COLO668 (cell line): ENCODE measurements at regions not wholly inside any gene's neighbourhood (a gene's known extent, or its start where the extent isn't known, plus 50 kb on each side); places are given as distances from the start of the nearest gene placed in this dataset.
A peak's percentile ranks its signal among the peaks of the same experiment; 100 is the strongest.

Source experiments
- DNase-seq: peaks from one replicate; lab custom pipeline; 2025; ENCODE audit not compliant: unreplicated experiment; lab: John Stamatoyannopoulos, UW

- no peak for DNase-seq
These were observed 267.7 kb downstream of the RASSF9 start for GRCh38 chr12:85568395-85569103.

GRCh38 chr12:85569261-85569660 is 266.9 kb downstream of the RASSF9 start:
- DNase-seq: no peak

- no peak for DNase-seq
These were observed 263.3 kb downstream of the RASSF9 start for GRCh38 chr12:85572956-85573355.

- no peak for DNase-seq
These were observed 262.5 kb downstream of the RASSF9 start for GRCh38 chr12:85573635-85574214.

GRCh38 chr12:85574291-85574690 is 261.9 kb downstream of the RASSF9 start:
- no peak for DNase-seq

GRCh38 chr12:85575120-85576096 is 260.8 kb downstream of the RASSF9 start:
- DNase-seq: peak; percentile 64

- DNase-seq: no peak
These were observed 255.5 kb downstream of the RASSF9 start for GRCh38 chr12:85580562-85581168.

- no peak for DNase-seq
These were observed 249.1 kb downstream of the RASSF9 start for GRCh38 chr12:85587158-85587557.

- no peak for DNase-seq
These were observed 248.0 kb downstream of the RASSF9 start for GRCh38 chr12:85588221-85588620.

- no peak for DNase-seq
These were observed 235.4 kb downstream of the RASSF9 start for GRCh38 chr12:85600841-85601240.

- DNase-seq: no peak
These were observed 232.7 kb downstream of the RASSF9 start for GRCh38 chr12:85603556-85603955.

- DNase-seq: no peak
These were observed 229.8 kb downstream of the RASSF9 start for GRCh38 chr12:85606455-85606854.

- DNase-seq: no peak
These were observed 226.4 kb downstream of the RASSF9 start for GRCh38 chr12:85609778-85610177.

GRCh38 chr12:85610194-85610593 is 226.0 kb downstream of the RASSF9 start:
- DNase-seq: no peak

- no peak for DNase-seq
These were observed 220.0 kb downstream of the RASSF9 start for GRCh38 chr12:85616201-85616600.

- DNase-seq: peak; percentile 38
These were observed 218.7 kb downstream of the RASSF9 start for GRCh38 chr12:85617307-85618091.

- no peak for DNase-seq
These were observed 215.2 kb downstream of the RASSF9 start for GRCh38 chr12:85621041-85621440.

GRCh38 chr12:85623763-85624162 is 212.4 kb downstream of the RASSF9 start:
- DNase-seq: no peak

- no peak for DNase-seq
These were observed 210.7 kb downstream of the RASSF9 start for GRCh38 chr12:85625467-85625866.

- DNase-seq: no peak
These were observed 210.0 kb downstream of the RASSF9 start for GRCh38 chr12:85626001-85626783.
